Pancreas (tissue), 10 donors: ENCODE measurements at regions not wholly inside any gene's neighbourhood (a gene's known extent, or its start where the extent isn't known, plus 50 kb on each side); places are given as distances from the start of the nearest gene placed in this dataset.
"Not testable (repeated sequence)": the region's sequence is repeated elsewhere in the genome, so short reads cannot be mapped to it uniquely, and the experiment has no call there.

Source experiments
- ATAC-seq, 4 donors: fragments of 200-7000 bp; cut with Tn5 transposase; one replicate each; pipeline versions ENCODE4 v1.8.0 to v1.9.1; 2020; ENCODE audit warnings: mild to moderate bottlenecking in 4 of 4, moderate library complexity in 4 of 4
- DNase-seq, 6 donors: peaks; one replicate each; pipeline ENCODE4 v3.0.0-alpha.2; 2020
- FAIRE-seq: peaks from 2 replicates; lab custom pipeline; 2012; peaks lifted over from hg19 to GRCh38; lab: Jason Lieb, UNC
- H3K27ac ChIP-seq, 4 donors: fragments of 200-600 bp; sonication (generic); 1 replicate in 3 of 4; 2 replicates in 1 of 4; pipeline versions ENCODE4 v1.5.0 to v1.8.0; 2020
- H3K27me3 ChIP-seq, 4 donors: fragments of 200-600 bp; one replicate each; pipeline ENCODE4 v1.8.0; 2021
- H3K36me3 ChIP-seq, 3 donors: fragments of 200-600 bp; sonication (generic) in 1 of 3; one replicate each; pipeline versions ENCODE4 v1.5.0 to v1.8.0; 2020 to 2021
- H3K4me1 ChIP-seq, 3 donors: fragments of 200-600 bp; one replicate each; pipeline ENCODE4 v1.8.0; 2021
- H3K4me3 ChIP-seq, 4 donors: fragments of 200-600 bp; sonication (generic) in 2 of 4; one replicate each; pipeline versions ENCODE4 v1.5.0 to v1.8.0; 2020 to 2021
- H3K9me3 ChIP-seq, 4 donors: fragments of 200-600 bp; one replicate each; pipeline ENCODE4 v1.8.0; 2021
- CTCF ChIP-seq, 4 donors: fragments of 200-600 bp; sonication (generic) in 3 of 4; IDR thresholded peaks; one replicate each; pipeline versions ENCODE4 v1.5.0 to v1.8.0; 2021; ENCODE audit warnings: antibody characterized with exemption in 4 of 4
- WGBS, 2 donors: extraction: QIAGEN DNeasy Blood & Tissue Kit; methylation state at CpG; one replicate each; pipeline ENCODE4 v1.1.7; 2013; 5-methylcytosine and 5-hydroxymethylcytosine counted together
- intact Hi-C, 3 donors: fragments of 100-400 bp; cut with DNase I; formaldehyde crosslinking; loops; one replicate each; pipeline versions ENCODE4 v1.11.1 to v1.14.2; 2022
- donor health status: healthy with polysubstance abuse.
- donor health status: DM: no; HTN: no; CAD: no; lungs with moderate emphysema.
- donor health status: DM: no; HTN: no; CAD: no.
- donor health status: control.
- donor health status: control.
- donor health status: Bipolar disorder and iron deficiency.
- donor health status: DM: yes; HTN: yes; CAD: no.
- donor health status: DM: no; HTN: no; CAD: no.
- donor health status: DM: no; HTN: no; CAD: no.
- donor health status: DM: yes; HTN: yes; CAD: no.

- ATAC-seq (no peak), FAIRE-seq (no peak), DNase-seq (no peak)
- Histone ChIP-seq H3K9me3 (no peaks in the 10 kb centered on the region), H3K27me3 (peaks cover 0 to 3% (median 0%) of the 10 kb centered on the region in 4 donors), H3K4me3 (no peak overlapping the region), H3K27ac (no peak overlapping the region), H3K36me3 (no peaks in the 10 kb centered on the region), H3K4me1 (peaks cover 0 to 5% (median 0%) of the 10 kb centered on the region in 3 donors)
- intact Hi-C loops: no loop called here
- WGBS, 2 donors: 79 to 80% methylated on average over 6 of the region's 6 CpGs
- TF ChIP-seq CTCF (IDR thresholded peaks at IDR 0.05): no peak
Measured at GRCh38 chr14:89688507-89689211, 265.9 kb downstream of the EFCAB11 start.

GRCh38 chr14:89687129-89687528, 267.4 kb downstream of the EFCAB11 start:
- 57 to 64% methylated on average over 3 of the region's 3 CpGs for WGBS, 2 donors
- FAIRE-seq, H3K27me3 ChIP-seq, H3K4me1 ChIP-seq, DNase-seq, H3K36me3 ChIP-seq, H3K27ac ChIP-seq, ATAC-seq, H3K4me3 ChIP-seq, H3K9me3 ChIP-seq, intact Hi-C loops: not testable (repeated sequence)

- no peak overlapping the region for H3K4me3 ChIP-seq
- H3K9me3 ChIP-seq: no peaks in the 10 kb centered on the region
- H3K4me1 ChIP-seq: peaks cover 0 to 5% (median 0%) of the 10 kb centered on the region in 3 donors
- 95 to 96% methylated on average over 4 of the region's 4 CpGs for WGBS, 2 donors
- FAIRE-seq: no peak
- H3K27me3 ChIP-seq: no peaks in the 10 kb centered on the region
- TF ChIP-seq CTCF (IDR thresholded peaks at IDR 0.05): no peak
- DNase-seq: no peak
- ATAC-seq: no peak
- intact Hi-C loops: no loop called here
- no peaks in the 10 kb centered on the region for H3K36me3 ChIP-seq
- no peak overlapping the region for H3K27ac ChIP-seq
Measured at GRCh38 chr14:89684139-89684538, 267.1 kb upstream of the FOXN3 start.

- no peaks in the 10 kb centered on the region for H3K9me3 ChIP-seq
- no peak overlapping the region for H3K4me3 ChIP-seq
- H3K27me3 ChIP-seq: no peaks in the 10 kb centered on the region
- H3K27ac ChIP-seq: no peak overlapping the region
- TF ChIP-seq CTCF (IDR thresholded peaks at IDR 0.05): no peak
- FAIRE-seq: no peak
- peaks cover 0 to 5% (median 0%) of the 10 kb centered on the region in 3 donors for H3K4me1 ChIP-seq
- peak in 2 of 4 donors; percentile 23 to 58 for ATAC-seq
- no peaks in the 10 kb centered on the region for H3K36me3 ChIP-seq
- DNase-seq: no peak
- WGBS, 2 donors: 72 to 76% methylated on average over 9 of the region's 9 CpGs
- intact Hi-C loops: no loop called here
Measured at GRCh38 chr14:89681086-89682018, 264.3 kb upstream of the FOXN3 start.

- intact Hi-C loops: no loop called here
- H3K4me1 ChIP-seq: no peaks in the 10 kb centered on the region
- no peak for DNase-seq
- ATAC-seq: no peak
- no peaks in the 10 kb centered on the region for H3K9me3 ChIP-seq
- no peaks in the 10 kb centered on the region for H3K27me3 ChIP-seq
- no peaks in the 10 kb centered on the region for H3K36me3 ChIP-seq
- TF ChIP-seq CTCF (IDR thresholded peaks at IDR 0.05): no peak
- no peak overlapping the region for H3K27ac ChIP-seq
- H3K4me3 ChIP-seq: no peak overlapping the region
- FAIRE-seq: no peak
- WGBS, 2 donors: 69 to 81% methylated on average over 4 of the region's 4 CpGs
Measured at GRCh38 chr14:89680156-89680555, 263.1 kb upstream of the FOXN3 start.
